GM21526 (cell line): ENCODE measurements at regions not wholly inside any gene's neighbourhood (a gene's known extent, or its start where the extent isn't known, plus 50 kb on each side); places are given as distances from the start of the nearest gene placed in this dataset.
"Not testable (repeated sequence)": the region's sequence is repeated elsewhere in the genome, so short reads cannot be mapped to it uniquely, and the experiment has no call there.

Source experiments
- ATAC-seq: cut with Tn5 transposase; IDR thresholded peaks from one replicate; pipeline ENCODE4 v1.9.1; 2021; ENCODE audit warnings: moderate library complexity; ENCODE audit not compliant: unreplicated experiment, low FRiP score

DNA sequence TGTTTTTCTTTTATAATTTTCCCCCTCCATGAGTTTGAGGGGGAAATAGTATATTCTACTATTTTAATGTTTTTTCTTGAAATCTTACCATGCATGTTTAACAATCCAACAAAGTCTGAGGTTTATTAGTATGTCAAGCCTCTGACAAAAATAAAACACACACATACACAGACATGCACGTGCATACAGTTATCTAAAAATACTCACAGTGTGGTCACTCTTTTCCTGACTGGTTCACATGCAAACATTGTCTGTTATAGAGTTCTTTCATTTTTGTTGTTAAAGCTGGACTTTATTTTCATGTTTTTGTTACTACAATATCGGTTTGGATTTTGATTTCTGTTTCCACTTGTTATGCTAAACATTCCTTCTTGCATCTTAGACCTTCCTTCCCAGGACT, 236.6 kb downstream of the MFSD1 start:
- ATAC-seq, result no peak

DNA sequence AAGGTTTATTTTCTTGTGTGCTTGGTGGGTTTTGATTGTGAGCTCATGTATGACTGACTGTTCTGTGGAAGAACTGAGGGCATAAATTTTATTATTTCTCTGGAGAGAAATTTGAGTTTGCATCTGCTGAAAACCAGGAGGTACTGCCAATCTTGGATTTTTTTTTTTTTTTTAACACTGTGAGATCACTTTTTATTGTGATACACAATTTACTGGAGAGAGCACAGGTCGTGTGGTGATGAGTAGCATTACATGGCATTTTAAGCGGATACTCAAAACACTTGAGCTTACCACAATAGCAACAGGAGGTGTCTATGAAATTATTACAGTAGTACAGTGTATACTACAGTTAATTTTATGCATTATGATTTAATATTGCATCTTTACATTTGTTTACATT, 237.4 kb downstream of the MFSD1 start:
- ATAC-seq, result no peak

- ATAC-seq, result no peak
Measured at GRCh38 chr3:159045279-159045885, 243.5 kb downstream of the MFSD1 start.

GRCh38 chr3:159047361-159047760, 245.5 kb downstream of the MFSD1 start:
- no peak for ATAC-seq

DNA sequence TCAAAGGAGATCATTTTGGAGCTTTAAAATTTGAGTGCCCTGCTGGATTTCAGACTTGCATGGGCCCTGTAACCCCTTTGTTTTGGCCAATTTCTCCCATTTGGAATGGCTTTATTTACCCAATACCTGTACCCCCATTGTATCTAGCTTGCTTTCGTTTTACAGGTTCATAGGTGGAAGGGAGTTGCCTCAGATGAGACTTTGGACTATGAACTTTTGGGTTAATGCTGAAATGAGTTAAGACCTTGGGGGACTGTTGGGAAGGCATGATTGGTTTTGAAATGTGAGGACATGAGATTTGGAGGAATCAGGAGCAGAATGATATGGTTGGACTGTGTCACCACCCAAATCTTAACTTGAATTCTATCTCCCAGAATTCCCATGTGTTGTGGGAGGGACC, 250.6 kb downstream of the MFSD1 start:
- not testable (repeated sequence) for ATAC-seq

DNA sequence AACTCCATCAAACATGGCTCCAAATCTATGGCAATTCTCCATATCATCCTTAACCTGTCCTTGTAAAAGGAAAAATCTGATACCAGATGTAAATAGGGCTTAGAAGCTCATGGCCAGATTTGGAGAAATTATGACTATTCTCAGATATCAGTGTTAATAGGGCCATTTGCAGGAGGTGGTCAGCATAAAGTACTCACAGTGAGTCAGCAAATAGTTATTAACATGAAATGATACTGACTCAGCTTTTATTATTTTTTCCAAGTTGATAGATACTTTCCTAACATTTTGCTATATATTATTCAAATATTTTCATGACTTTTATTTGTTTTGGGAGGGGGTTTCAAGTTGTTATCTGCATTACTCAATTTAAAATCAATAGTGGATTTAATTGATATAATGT, 255.8 kb downstream of the MFSD1 start:
- ATAC-seq, result no peak

DNA sequence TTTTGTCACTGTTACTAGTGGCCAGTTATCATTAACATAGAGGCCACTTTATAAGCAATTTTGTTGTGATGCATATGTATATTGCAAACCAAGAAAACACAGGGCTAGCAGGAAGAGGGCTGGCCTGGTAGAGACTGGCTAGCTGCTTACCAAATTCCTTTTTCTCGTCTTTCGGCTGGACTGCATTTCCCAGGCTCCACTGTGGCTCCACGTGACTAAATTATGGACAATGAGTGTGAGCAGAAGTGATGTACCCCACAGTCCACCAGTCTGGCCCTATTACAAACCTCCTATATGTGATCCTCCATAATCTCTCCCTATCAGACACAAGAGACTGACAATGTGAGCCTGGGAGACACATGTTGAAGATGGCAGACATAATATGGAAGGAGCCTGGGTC, 257.0 kb downstream of the MFSD1 start:
- ATAC-seq, result no peak

DNA sequence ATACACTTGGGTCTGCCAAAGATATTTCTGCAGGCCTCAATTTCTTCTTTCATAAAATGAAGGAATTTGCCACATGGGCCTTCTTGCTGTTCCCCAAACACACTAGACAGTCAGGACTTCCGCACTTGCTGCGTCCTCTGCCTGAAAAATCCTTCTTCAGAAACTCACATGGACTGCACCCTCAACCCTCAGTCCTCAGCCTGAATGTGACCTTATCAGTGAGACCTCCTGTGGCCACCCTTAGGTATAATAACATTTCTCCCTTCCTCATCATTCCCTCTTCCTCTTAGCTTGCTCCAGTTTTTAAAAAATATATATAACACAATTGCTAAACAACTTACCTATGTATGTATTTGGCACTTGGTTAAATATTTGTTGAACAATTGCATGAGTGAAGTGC, 257.5 kb downstream of the MFSD1 start:
- no peak for ATAC-seq

- ATAC-seq, result no peak
Measured at GRCh38 chr3:159062734-159063410, 261.0 kb downstream of the MFSD1 start.

DNA sequence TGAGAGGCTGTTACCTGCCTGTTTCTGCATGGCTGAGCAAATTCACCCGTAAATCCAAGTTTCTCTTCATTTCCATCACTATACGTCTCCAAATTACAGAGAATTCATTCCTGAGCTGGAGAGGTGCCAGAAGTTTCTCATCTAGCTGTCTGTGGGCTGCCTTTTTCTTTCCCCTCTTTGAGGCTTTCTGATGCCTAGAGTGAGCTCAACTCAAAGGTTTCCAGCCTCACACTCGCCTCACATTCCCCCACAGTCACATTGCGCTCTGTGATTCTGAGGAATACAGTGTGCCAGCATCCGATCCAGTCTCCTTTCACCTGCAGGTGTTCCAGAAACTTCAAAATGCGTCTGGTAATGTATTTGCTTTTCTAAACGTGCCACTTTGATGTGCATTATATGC, 267.2 kb downstream of the MFSD1 start, which contains the start of gene IQCJ:
Gene IQCJ, plus strand, starts transcription at position 229 of the 400 bp plus-strand sequence.
- ATAC-seq, result no peak

GRCh38 chr3:159069866-159070425, 268.1 kb downstream of the MFSD1 start:
- no peak for ATAC-seq

GRCh38 chr3:159074756-159075701, 273.2 kb downstream of the MFSD1 start:
- no peak for ATAC-seq

GRCh38 chr3:159077860-159078259, 276.0 kb downstream of the MFSD1 start:
- no peak for ATAC-seq

- ATAC-seq, result no peak
Measured at GRCh38 chr3:159080256-159080655, 278.4 kb downstream of the MFSD1 start.

GRCh38 chr3:159080821-159081220, 279.0 kb downstream of the MFSD1 start:
- no peak for ATAC-seq

DNA sequence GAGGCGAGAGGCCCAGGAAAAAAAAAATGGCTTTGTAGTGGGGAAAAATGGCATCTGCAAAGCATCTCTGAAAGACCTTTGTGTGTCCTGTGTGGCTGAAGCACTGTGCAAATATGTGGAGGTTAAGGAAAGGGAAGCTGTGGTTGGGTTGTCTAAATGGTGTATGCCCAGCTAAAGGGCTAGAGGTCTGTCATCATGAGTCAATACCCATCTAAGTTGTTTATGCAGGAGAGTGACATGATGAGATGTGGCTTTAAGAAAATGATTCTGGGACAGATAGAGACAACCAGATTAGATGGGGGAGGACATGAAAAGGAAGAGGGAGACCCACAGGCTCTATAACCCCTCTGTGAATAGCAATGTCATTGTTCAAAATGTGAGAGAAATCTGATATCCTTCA, 280.7 kb downstream of the MFSD1 start:
- no peak for ATAC-seq

- no peak for ATAC-seq
Measured at GRCh38 chr3:159091936-159092335, 290.1 kb downstream of the MFSD1 start.

DNA sequence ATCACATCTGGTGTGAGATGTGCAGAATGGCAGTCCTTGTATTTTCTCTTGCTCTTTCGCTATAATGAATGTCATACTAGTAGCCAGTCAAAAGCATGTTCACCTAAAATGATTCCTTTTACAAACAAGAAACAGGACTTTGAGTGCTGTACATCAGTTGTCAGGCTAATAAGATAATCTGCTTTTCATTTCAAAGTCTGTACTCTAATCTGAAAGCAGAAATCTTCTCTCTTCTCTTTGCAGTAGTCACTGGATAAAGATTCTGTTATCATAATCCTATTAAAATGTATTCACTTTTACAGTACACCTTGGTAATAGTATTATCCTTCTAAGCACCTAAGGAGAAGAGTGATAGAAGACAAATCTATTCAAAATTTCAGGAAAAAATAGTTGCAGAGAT, 300.1 kb downstream of the MFSD1 start:
- no peak for ATAC-seq

DNA sequence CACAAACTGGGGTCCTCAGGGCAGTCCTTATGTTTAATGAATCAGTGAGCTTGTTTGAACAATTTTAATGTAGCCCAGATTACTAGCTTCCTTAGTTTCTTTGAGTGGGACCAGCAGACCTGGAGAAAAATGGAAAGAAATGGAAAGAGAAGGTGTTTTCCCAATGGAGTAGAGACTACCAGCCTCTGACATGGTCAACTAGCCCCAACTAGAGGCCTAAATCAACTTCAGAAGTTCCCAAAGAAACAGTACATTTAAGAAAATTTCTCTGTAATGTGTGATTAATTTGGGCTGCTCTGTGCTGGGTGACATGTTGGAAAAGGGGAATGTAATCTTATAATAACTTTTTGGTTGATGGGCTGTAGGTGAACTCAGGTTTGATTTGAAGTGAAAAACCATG, 310.9 kb downstream of the MFSD1 start:
- no peak for ATAC-seq

GRCh38 chr3:159113221-159113875, 311.5 kb downstream of the MFSD1 start:
- no peak for ATAC-seq

GRCh38 chr3:159114582-159114981, 312.7 kb downstream of the MFSD1 start:
- ATAC-seq, result no peak
